ENCODE measurements at regions not wholly inside any gene's neighbourhood (a gene's known extent, or its start where the extent isn't known, plus 50 kb on each side); places are given as distances from the start of the nearest gene placed in this dataset.
A peak's percentile ranks its signal among the peaks of the same experiment; 100 is the strongest.

- Histone ChIP-seq H3K9me3 (ENCODE audit: control insufficient read depth, low read length) (no peaks in the 10 kb centered on the region), H3K4me1 (ENCODE audit: control insufficient read depth, insufficient read depth, low read length) (peaks cover 46% of the 10 kb centered on the region), H3K36me3 (ENCODE audit: control insufficient read depth, insufficient read depth, low read length) (no peaks in the 10 kb centered on the region), H3K9ac (ENCODE audit: extremely low read depth, low read length, poor library complexity, severe bottlenecking) (no peak overlapping the region), H3K27me3 (ENCODE audit: control insufficient read depth, insufficient read depth, low read length, poor library complexity, severe bottlenecking) (no peaks in the 10 kb centered on the region), H3K4me3 (ENCODE audit: low read length) (no peak overlapping the region), H3K27ac (ENCODE audit: low read depth, low read length) (no peak overlapping the region)
- Mint-ChIP-seq H3K4me3 (no peak overlapping the region), H3K36me3 (ENCODE audit: low read depth) (no peaks in the 10 kb centered on the region), H3K27me3 (ENCODE audit: insufficient read depth) (no peaks in the 10 kb centered on the region), H3K9me3 (no peaks in the 10 kb centered on the region), H3K27ac (no peak overlapping the region), H3K4me1 (peaks cover 67% of the 10 kb centered on the region)
- WGBS, 2 experiments (ENCODE audit: insufficient coverage in 1 of 2, insufficient read length in 1 of 2), result 90 to 97% methylated on average over 2 to 4 of the region's 4 CpGs
- no peak for TF ChIP-seq CTCF (conservative IDR thresholded peaks at IDR 0.05)
- no peak for DNase-seq
These were observed 62.9 kb upstream of the FZD7 start for GRCh38 chr2:201970786-201971108.

- no peak for DNase-seq
- peak overlapping the region; percentile 11 for H3K4me3 Mint-ChIP-seq
- 73 to 82% methylated on average over 5 of the region's 5 CpGs for WGBS, 2 experiments (ENCODE audit: insufficient coverage in 1 of 2, insufficient read length in 1 of 2)
- H3K4me1 ChIP-seq (ENCODE audit: control insufficient read depth, insufficient read depth, low read length), result peaks cover 44% of the 10 kb centered on the region
- H3K9ac ChIP-seq (ENCODE audit: extremely low read depth, low read length, poor library complexity, severe bottlenecking), result no peak overlapping the region
- no peak overlapping the region for H3K27ac Mint-ChIP-seq
- no peak for TF ChIP-seq CTCF (conservative IDR thresholded peaks at IDR 0.05)
- H3K36me3 ChIP-seq (ENCODE audit: control insufficient read depth, insufficient read depth, low read length), result no peaks in the 10 kb centered on the region
- no peaks in the 10 kb centered on the region for H3K27me3 ChIP-seq (ENCODE audit: control insufficient read depth, insufficient read depth, low read length, poor library complexity, severe bottlenecking)
- H3K4me1 Mint-ChIP-seq, result peaks cover 69% of the 10 kb centered on the region
- no peak overlapping the region for H3K4me3 ChIP-seq (ENCODE audit: low read length)
- H3K9me3 ChIP-seq (ENCODE audit: control insufficient read depth, low read length), result no peaks in the 10 kb centered on the region
- no peak overlapping the region for H3K27ac ChIP-seq (ENCODE audit: low read depth, low read length)
- H3K9me3 Mint-ChIP-seq, result no peaks in the 10 kb centered on the region
- no peaks in the 10 kb centered on the region for H3K36me3 Mint-ChIP-seq (ENCODE audit: low read depth)
- H3K27me3 Mint-ChIP-seq (ENCODE audit: insufficient read depth), result no peaks in the 10 kb centered on the region
These were observed 62.0 kb upstream of the FZD7 start for GRCh38 chr2:201971531-201972228.

- Histone ChIP-seq H3K9me3 (ENCODE audit: control insufficient read depth, low read length) (no peaks in the 10 kb centered on the region), H3K4me3 (ENCODE audit: low read length) (no peak overlapping the region), H3K4me1 (ENCODE audit: control insufficient read depth, insufficient read depth, low read length) (peaks cover 37% of the 10 kb centered on the region), H3K36me3 (ENCODE audit: control insufficient read depth, insufficient read depth, low read length) (no peaks in the 10 kb centered on the region), H3K27me3 (ENCODE audit: control insufficient read depth, insufficient read depth, low read length, poor library complexity, severe bottlenecking) (no peaks in the 10 kb centered on the region), H3K27ac (ENCODE audit: low read depth, low read length) (peak overlapping the region; percentile 41), H3K9ac (ENCODE audit: extremely low read depth, low read length, poor library complexity, severe bottlenecking) (no peak overlapping the region)
- Mint-ChIP-seq H3K9me3 (no peaks in the 10 kb centered on the region), H3K4me3 (peak overlapping the region; percentile 11), H3K27ac (no peak overlapping the region), H3K4me1 (peaks cover 70% of the 10 kb centered on the region), H3K27me3 (ENCODE audit: insufficient read depth) (no peaks in the 10 kb centered on the region), H3K36me3 (ENCODE audit: low read depth) (no peaks in the 10 kb centered on the region)
- peak; percentile 81 for DNase-seq
- TF ChIP-seq CTCF (conservative IDR thresholded peaks at IDR 0.05), result no peak
- WGBS, 2 experiments (ENCODE audit: insufficient coverage in 1 of 2, insufficient read length in 1 of 2), result 30 to 50% methylated on average over 4 to 10 of the region's 10 CpGs
These were observed 60.9 kb upstream of the FZD7 start for GRCh38 chr2:201972621-201973255.
